ENCODE measurements at regions not wholly inside any gene's neighbourhood (a gene's known extent, or its start where the extent isn't known, plus 50 kb on each side); places are given as distances from the start of the nearest gene placed in this dataset.

GRCh38 chr11:69393178-69393832, 88.2 kb upstream of the LINC01488 start:
- no peak for DNase-seq (ENCODE audit: low read depth)

GRCh38 chr11:69393865-69394233, 87.6 kb upstream of the LINC01488 start:
- DNase-seq (ENCODE audit: low read depth) = no peak

- DNase-seq (ENCODE audit: low read depth) = no peak
Measured at GRCh38 chr11:69394234-69394868, 87.1 kb upstream of the LINC01488 start.

GRCh38 chr11:69394869-69395246, 86.6 kb upstream of the LINC01488 start:
- no peak for DNase-seq (ENCODE audit: low read depth)

GRCh38 chr11:69395287-69395686, 86.2 kb upstream of the LINC01488 start:
- no peak for DNase-seq (ENCODE audit: low read depth)

GRCh38 chr11:69396051-69396947, 85.2 kb upstream of the LINC01488 start:
- DNase-seq (ENCODE audit: low read depth) = no peak

- DNase-seq (ENCODE audit: low read depth) = no peak
Measured at GRCh38 chr11:69396948-69397307, 84.5 kb upstream of the LINC01488 start.

GRCh38 chr11:69397732-69398131, 83.7 kb upstream of the LINC01488 start:
- DNase-seq (ENCODE audit: low read depth) = no peak

GRCh38 chr11:69398529-69399492, 82.7 kb upstream of the LINC01488 start:
- DNase-seq (ENCODE audit: low read depth) = peak; percentile 81

GRCh38 chr11:69400140-69400539, 81.3 kb upstream of the LINC01488 start:
- DNase-seq (ENCODE audit: low read depth) = no peak

- DNase-seq (ENCODE audit: low read depth) = no peak
Measured at GRCh38 chr11:69400771-69401590, 80.5 kb upstream of the LINC01488 start.

GRCh38 chr11:69401715-69402114, 79.7 kb upstream of the LINC01488 start:
- no peak for DNase-seq (ENCODE audit: low read depth)

GRCh38 chr11:69402251-69402887, 79.1 kb upstream of the LINC01488 start:
- no peak for DNase-seq (ENCODE audit: low read depth)

- no peak for DNase-seq (ENCODE audit: low read depth)
Measured at GRCh38 chr11:69403556-69404215, 77.8 kb upstream of the LINC01488 start.

GRCh38 chr11:69406060-69406459, 75.4 kb upstream of the LINC01488 start:
- DNase-seq (ENCODE audit: low read depth) = no peak

GRCh38 chr11:69409812-69410645, 71.4 kb upstream of the LINC01488 start:
- DNase-seq (ENCODE audit: low read depth) = no peak

- DNase-seq (ENCODE audit: low read depth) = no peak
Measured at GRCh38 chr11:69411257-69411924, 70.1 kb upstream of the LINC01488 start.

GRCh38 chr11:69413015-69413801, 68.3 kb upstream of the LINC01488 start:
- no peak for DNase-seq (ENCODE audit: low read depth)
